ENCODE measurements at regions not wholly inside any gene's neighbourhood (a gene's known extent, or its start where the extent isn't known, plus 50 kb on each side); places are given as distances from the start of the nearest gene placed in this dataset.

DNA sequence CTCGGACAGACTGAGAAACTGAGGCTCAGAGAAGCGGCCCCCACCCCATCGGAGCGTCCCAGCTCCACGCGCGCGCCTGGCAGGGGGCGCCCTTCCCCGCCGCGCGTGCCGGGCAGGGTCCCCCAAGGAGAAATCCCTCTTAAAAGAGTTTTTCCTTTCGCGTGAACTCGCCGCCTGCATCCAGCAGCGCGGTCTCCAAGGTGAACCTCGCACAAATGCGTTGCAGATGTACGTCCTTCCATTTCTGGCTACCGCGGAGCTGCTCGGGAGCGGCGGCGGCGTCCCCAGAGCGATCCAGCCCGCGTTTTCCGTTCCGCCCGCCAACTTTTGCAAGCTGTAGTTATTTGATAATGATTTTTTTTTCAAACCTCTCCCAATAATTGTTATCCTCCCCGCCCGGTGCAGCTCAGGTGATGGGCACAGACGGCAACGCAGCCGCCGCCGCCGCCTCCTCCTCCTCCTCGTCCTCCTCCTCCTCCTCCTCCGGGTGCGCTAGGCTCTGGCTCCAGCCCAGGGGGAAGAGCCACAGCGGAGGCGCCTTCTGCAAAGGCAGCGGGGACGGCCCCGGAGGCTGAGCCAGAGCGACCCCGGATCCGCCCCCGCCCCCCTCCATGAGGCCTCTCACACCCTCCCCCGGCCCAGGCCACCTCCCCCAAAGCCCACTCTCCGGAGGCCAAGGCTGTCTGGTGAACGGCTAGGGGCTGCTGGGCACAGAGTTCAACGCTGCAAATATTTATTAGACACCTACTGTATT, 74.0 kb upstream of the CUX1 start:
- H3K4me3 ChIP-seq (replicated peaks in 1 of 4; ENCODE audit: control extremely low read depth in 1 of 4, insufficient read depth in 1 of 4, low read depth in 3 of 4, low read length in 4 of 4), result peak overlapping the region; percentile 47 to 54 (median 52)
- H3K4me1 ChIP-seq (ENCODE audit: control insufficient read depth, extremely low read depth, insufficient read depth, low read length), result no peaks in the 10 kb centered on the region
- H3K9me3 ChIP-seq (ENCODE audit: control insufficient read depth, insufficient read depth, low read depth, low read length), result no peaks in the 10 kb centered on the region
- H3K79me2 ChIP-seq (ENCODE audit: control insufficient read depth, insufficient read depth, low read length), result no peaks in the 10 kb centered on the region
- H3K36me3 ChIP-seq (ENCODE audit: control insufficient read depth, insufficient read depth, low read length), result no peaks in the 10 kb centered on the region
- peak; percentile 50 to 74 for DNase-seq (ENCODE audit: low read depth in 2 of 2)
- peaks cover 12% of the 10 kb centered on the region for H3K27me3 ChIP-seq (ENCODE audit: control insufficient read depth, insufficient read depth, low read length)
- H4K20me1 ChIP-seq (ENCODE audit: control insufficient read depth, extremely low read depth, insufficient read depth, low read length), result no peaks in the 10 kb centered on the region
- H3K27ac ChIP-seq (ENCODE audit: insufficient read depth, low read length), result no peak overlapping the region
- peak overlapping the region; percentile 92 for H3K4me2 ChIP-seq (ENCODE audit: extremely low read depth, insufficient read depth, low read length)
- H2AFZ ChIP-seq (ENCODE audit: low read length), result peak overlapping the region; percentile 23
- no peak for TF ChIP-seq EZH2 (IDR thresholded peaks at IDR 0.05; ENCODE audit: low read length, missing control alignments)
- TF ChIP-seq, protein P1, sequence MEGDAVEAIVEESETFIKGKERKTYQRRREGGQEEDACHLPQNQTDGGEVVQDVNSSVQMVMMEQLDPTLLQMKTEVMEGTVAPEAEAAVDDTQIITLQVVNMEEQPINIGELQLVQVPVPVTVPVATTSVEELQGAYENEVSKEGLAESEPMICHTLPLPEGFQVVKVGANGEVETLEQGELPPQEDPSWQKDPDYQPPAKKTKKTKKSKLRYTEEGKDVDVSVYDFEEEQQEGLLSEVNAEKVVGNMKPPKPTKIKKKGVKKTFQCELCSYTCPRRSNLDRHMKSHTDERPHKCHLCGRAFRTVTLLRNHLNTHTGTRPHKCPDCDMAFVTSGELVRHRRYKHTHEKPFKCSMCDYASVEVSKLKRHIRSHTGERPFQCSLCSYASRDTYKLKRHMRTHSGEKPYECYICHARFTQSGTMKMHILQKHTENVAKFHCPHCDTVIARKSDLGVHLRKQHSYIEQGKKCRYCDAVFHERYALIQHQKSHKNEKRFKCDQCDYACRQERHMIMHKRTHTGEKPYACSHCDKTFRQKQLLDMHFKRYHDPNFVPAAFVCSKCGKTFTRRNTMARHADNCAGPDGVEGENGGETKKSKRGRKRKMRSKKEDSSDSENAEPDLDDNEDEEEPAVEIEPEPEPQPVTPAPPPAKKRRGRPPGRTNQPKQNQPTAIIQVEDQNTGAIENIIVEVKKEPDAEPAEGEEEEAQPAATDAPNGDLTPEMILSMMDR (conservative IDR thresholded peaks at IDR 0.05 in 1 of 2, IDR thresholded peaks at IDR 0.05 in 1 of 2; ENCODE audit: low read depth in 1 of 2, low read length in 2 of 2), result peak; percentile 41 to 49
- no peak overlapping the region for H3K9ac ChIP-seq (ENCODE audit: insufficient read depth, low read length)

DNA sequence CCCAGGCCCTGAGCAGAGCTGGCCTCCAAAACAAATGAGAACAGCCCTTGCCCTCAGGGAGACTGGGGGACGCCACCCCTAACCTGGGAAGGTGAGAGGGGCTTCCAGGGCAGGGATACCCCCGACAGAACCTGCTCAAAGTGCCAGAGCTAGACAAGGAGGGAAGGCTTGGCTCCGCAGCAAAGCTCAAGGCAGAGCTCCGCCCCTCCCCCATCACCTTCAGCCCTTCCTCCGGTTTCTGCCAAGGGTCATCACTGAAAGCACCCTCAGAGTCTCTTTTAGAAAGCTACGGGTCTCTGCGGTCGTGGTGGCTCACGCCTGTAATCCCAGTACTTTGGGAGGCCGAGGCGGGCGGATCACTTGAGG, 73.4 kb upstream of the CUX1 start:
- Histone ChIP-seq H3K4me1 (ENCODE audit: control insufficient read depth, extremely low read depth, insufficient read depth, low read length) (no peaks in the 10 kb centered on the region), H3K27ac (ENCODE audit: insufficient read depth, low read length) (no peak overlapping the region), H3K27me3 (ENCODE audit: control insufficient read depth, insufficient read depth, low read length) (peaks cover 12% of the 10 kb centered on the region), H3K36me3 (ENCODE audit: control insufficient read depth, insufficient read depth, low read length) (no peaks in the 10 kb centered on the region), H4K20me1 (ENCODE audit: control insufficient read depth, extremely low read depth, insufficient read depth, low read length) (no peaks in the 10 kb centered on the region), H3K4me3 (replicated peaks in 1 of 4; ENCODE audit: control extremely low read depth in 1 of 4, insufficient read depth in 1 of 4, low read depth in 3 of 4, low read length in 4 of 4) (no peak overlapping the region), H3K9me3 (ENCODE audit: control insufficient read depth, insufficient read depth, low read depth, low read length) (no peaks in the 10 kb centered on the region), H2AFZ (ENCODE audit: low read length) (no peak overlapping the region), H3K79me2 (ENCODE audit: control insufficient read depth, insufficient read depth, low read length) (no peaks in the 10 kb centered on the region), H3K4me2 (ENCODE audit: extremely low read depth, insufficient read depth, low read length) (no peak overlapping the region), H3K9ac (ENCODE audit: insufficient read depth, low read length) (no peak overlapping the region)
- no peak for DNase-seq (ENCODE audit: low read depth in 2 of 2)
- no peak for TF ChIP-seq EZH2 (IDR thresholded peaks at IDR 0.05; ENCODE audit: low read length, missing control alignments)
- TF ChIP-seq, protein P1 (conservative IDR thresholded peaks at IDR 0.05 in 1 of 2, IDR thresholded peaks at IDR 0.05 in 1 of 2; ENCODE audit: low read depth in 1 of 2, low read length in 2 of 2), result no peak

DNA sequence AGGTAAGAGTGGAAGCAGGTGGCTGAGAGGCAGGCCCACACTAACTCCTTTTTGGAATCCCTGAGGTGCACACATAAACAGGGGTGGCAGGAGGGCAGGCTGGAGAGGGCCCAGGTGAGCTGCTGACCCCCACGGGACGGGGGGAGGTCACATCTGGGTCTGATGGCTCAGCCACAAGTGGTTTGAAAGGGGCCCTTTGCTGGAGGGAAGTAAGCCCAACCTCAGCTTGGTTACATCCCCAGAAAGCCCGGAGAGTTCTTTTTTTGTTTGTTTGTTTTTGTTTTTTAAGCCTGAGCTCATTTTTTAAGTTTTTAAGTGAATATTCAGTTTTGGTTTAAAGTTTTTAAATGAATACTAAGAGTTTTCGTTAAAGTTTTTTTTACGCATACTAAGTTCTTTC, 72.8 kb upstream of the CUX1 start:
- H3K4me3 ChIP-seq (replicated peaks in 1 of 4; ENCODE audit: control extremely low read depth in 1 of 4, insufficient read depth in 1 of 4, low read depth in 3 of 4, low read length in 4 of 4), result no peak overlapping the region
- no peaks in the 10 kb centered on the region for H3K79me2 ChIP-seq (ENCODE audit: control insufficient read depth, insufficient read depth, low read length)
- H3K4me1 ChIP-seq (ENCODE audit: control insufficient read depth, extremely low read depth, insufficient read depth, low read length), result no peaks in the 10 kb centered on the region
- no peak for DNase-seq (ENCODE audit: low read depth in 2 of 2)
- no peaks in the 10 kb centered on the region for H3K9me3 ChIP-seq (ENCODE audit: control insufficient read depth, insufficient read depth, low read depth, low read length)
- no peak overlapping the region for H2AFZ ChIP-seq (ENCODE audit: low read length)
- TF ChIP-seq EZH2 (IDR thresholded peaks at IDR 0.05; ENCODE audit: low read length, missing control alignments), result no peak
- TF ChIP-seq, protein P1 (conservative IDR thresholded peaks at IDR 0.05 in 1 of 2, IDR thresholded peaks at IDR 0.05 in 1 of 2; ENCODE audit: low read depth in 1 of 2, low read length in 2 of 2), result no peak
- H3K27me3 ChIP-seq (ENCODE audit: control insufficient read depth, insufficient read depth, low read length), result peaks cover 12% of the 10 kb centered on the region
- no peaks in the 10 kb centered on the region for H4K20me1 ChIP-seq (ENCODE audit: control insufficient read depth, extremely low read depth, insufficient read depth, low read length)
- no peaks in the 10 kb centered on the region for H3K36me3 ChIP-seq (ENCODE audit: control insufficient read depth, insufficient read depth, low read length)
- H3K4me2 ChIP-seq (ENCODE audit: extremely low read depth, insufficient read depth, low read length), result no peak overlapping the region
- H3K27ac ChIP-seq (ENCODE audit: insufficient read depth, low read length), result no peak overlapping the region
- no peak overlapping the region for H3K9ac ChIP-seq (ENCODE audit: insufficient read depth, low read length)
